CD14-positive monocyte (primary cell): ENCODE measurements at regions not wholly inside any gene's neighbourhood (a gene's known extent, or its start where the extent isn't known, plus 50 kb on each side); places are given as distances from the start of the nearest gene placed in this dataset.

Experiments
- DNase-seq, 3 donors: peaks; one replicate each; pipeline ENCODE4 v3.0.0-alpha.2; 2011 to 2022
- H2AFZ ChIP-seq: 2 replicates; pipeline ENCODE4 v1.6.0; 2012; ENCODE audit warnings: mild to moderate bottlenecking, low read depth, low read length, inconsistent platforms; ENCODE audit not compliant: insufficient read depth, poor library complexity, severe bottlenecking
- H3K27ac ChIP-seq, 2 donors: 1 replicate in 1 of 2; 2 replicates in 1 of 2; pipeline ENCODE4 v1.5.1; 2012 to 2013; ENCODE audit warnings: low read length in 2 of 2, control low read depth in 1 of 2, inconsistent platforms in 1 of 2, low read depth in 1 of 2, mild to moderate bottlenecking in 1 of 2
- H3K27me3 ChIP-seq, 2 donors: one replicate each; pipeline versions ENCODE4 v1.6.0 to v1.6.1; 2011 to 2013; ENCODE audit warnings: low read length in 2 of 2; ENCODE audit not compliant: control insufficient read depth in 2 of 2, insufficient read depth in 2 of 2
- H3K36me3 ChIP-seq, 2 donors: replicated peaks in 1 of 2; 1 replicate in 1 of 2; 2 replicates in 1 of 2; pipeline versions ENCODE4 v1.5.1 to v1.6.1; 2012 to 2013; ENCODE audit warnings: low read length in 2 of 2, control low read depth in 1 of 2, inconsistent platforms in 1 of 2, mild to moderate bottlenecking in 1 of 2; ENCODE audit not compliant: insufficient read depth in 2 of 2, control insufficient read depth in 1 of 2
- H3K4me1 ChIP-seq, 2 donors: 1 replicate in 1 of 2; 2 replicates in 1 of 2; pipeline versions ENCODE4 v1.5.1 to v1.6.1; 2012 to 2013; ENCODE audit warnings: low read length in 2 of 2, control low read depth in 1 of 2, inconsistent platforms in 1 of 2, mild to moderate bottlenecking in 1 of 2, moderate library complexity in 1 of 2; ENCODE audit not compliant: insufficient read depth in 2 of 2, control insufficient read depth in 1 of 2
- H3K4me2 ChIP-seq: replicated peaks from 2 replicates; pipeline ENCODE3; 2012; ENCODE audit warnings: low read length, moderate library complexity, mild to moderate bottlenecking; ENCODE audit not compliant: poor library complexity, severe bottlenecking; ENCODE audit errors: extremely low read depth
- H3K4me3 ChIP-seq, 3 experiments: fragments of 200-600 bp in 1 of 3; sonication (generic) in 1 of 3; replicated peaks in 1 of 3; 1 replicate in 2 of 3; 2 replicates in 1 of 3; pipeline ENCODE4 v1.5.1; 2011 to 2013; ENCODE audit warnings: low read length in 3 of 3, mild to moderate bottlenecking in 3 of 3, control low read depth in 2 of 3, low read depth in 2 of 3, inconsistent platforms in 1 of 3, moderate library complexity in 1 of 3
- H3K79me2 ChIP-seq: 2 replicates; pipeline ENCODE4 v1.6.0; 2012; ENCODE audit warnings: mild to moderate bottlenecking, control low read depth, inconsistent platforms, low read length, moderate library complexity; ENCODE audit not compliant: insufficient read depth
- H3K9ac ChIP-seq: 2 replicates; pipeline ENCODE4 v1.6.0; 2017; ENCODE audit warnings: low read length, mild to moderate bottlenecking; ENCODE audit not compliant: insufficient read depth, poor library complexity, severe bottlenecking
- H3K9me3 ChIP-seq, 2 donors: replicated peaks in 1 of 2; 1 replicate in 1 of 2; 2 replicates in 1 of 2; pipeline versions ENCODE4 v1.5.1 to v1.6.1; 2012 to 2013; ENCODE audit warnings: low read length in 2 of 2, control low read depth in 1 of 2; ENCODE audit not compliant: control insufficient read depth in 1 of 2, insufficient read depth in 1 of 2
- H4K20me1 ChIP-seq: 2 replicates; pipeline ENCODE4 v1.6.0; 2012; ENCODE audit warnings: mild to moderate bottlenecking, low read length, control low read depth, moderate library complexity; ENCODE audit not compliant: insufficient read depth
- H3K27ac Mint-ChIP-seq, 7 donors: one replicate each; pipeline ENCODE4 v1.8.0; 2020; ENCODE audit warnings: mild to moderate bottlenecking in 7 of 7, mixed read lengths in 7 of 7, moderate library complexity in 6 of 7, inconsistent platforms in 2 of 7
- H3K27me3 Mint-ChIP-seq, 3 donors: one replicate each; pipeline ENCODE4 v1.8.0; 2021 to 2022; ENCODE audit warnings: low read depth in 3 of 3, mild to moderate bottlenecking in 3 of 3, mixed read lengths in 3 of 3, moderate library complexity in 3 of 3, inconsistent platforms in 1 of 3
- H3K36me3 Mint-ChIP-seq, 2 donors: one replicate each; pipeline ENCODE4 v1.8.0; 2020; ENCODE audit warnings: mixed read lengths in 2 of 2, inconsistent platforms in 1 of 2, mild to moderate bottlenecking in 1 of 2
- H3K4me1 Mint-ChIP-seq: one replicate; pipeline ENCODE4 v1.8.0; 2020; ENCODE audit warnings: mild to moderate bottlenecking, mixed read lengths
- H3K4me3 Mint-ChIP-seq, 2 donors: one replicate each; pipeline ENCODE4 v1.8.0; 2020; ENCODE audit warnings: mild to moderate bottlenecking in 2 of 2, mixed read lengths in 2 of 2, moderate library complexity in 1 of 2
- H3K9me3 Mint-ChIP-seq, 7 donors: one replicate each; pipeline ENCODE4 v1.8.0; 2020 to 2022; ENCODE audit warnings: mixed read lengths in 7 of 7, mild to moderate bottlenecking in 6 of 7, moderate library complexity in 6 of 7, inconsistent platforms in 2 of 7
- CTCF ChIP-seq: fragments of 200-600 bp; IDR thresholded peaks from one replicate; pipeline ENCODE4 v1.8.0; 2022; ENCODE audit warnings: antibody characterized with exemption, mild to moderate bottlenecking
- WGBS: methylation state at CpG from one replicate; pipeline ENCODE4 v1.1.5; 2013; ENCODE audit warnings: missing lambda C conversion rate; ENCODE audit not compliant: insufficient coverage; 5-methylcytosine and 5-hydroxymethylcytosine counted together
- intact Hi-C, 2 donors: fragments of 100-400 bp; cut with micrococcal nuclease; formaldehyde crosslinking; loops; one replicate each; pipeline versions ENCODE4 v1.15.0 to v1.15.1; 2023

GRCh38 chr7:67502929-67503328, 506.3 kb downstream of the TYW1 start:
- no peak overlapping the region for H2AFZ ChIP-seq
- H3K27me3 ChIP-seq: no peaks in the 10 kb centered on the region
- peaks cover 0 to 4% of the 10 kb centered on the region in 2 donors for H3K9me3 ChIP-seq
- whole genome bisulfite sequencing: 90% methylated on average over 2 of the region's 3 CpGs
- no peak overlapping the region for H3K27ac ChIP-seq
- no peaks in the 10 kb centered on the region for H4K20me1 ChIP-seq
- Mint-ChIP-seq H3K27ac (no peak overlapping the region), H3K4me3 (no peak overlapping the region), H3K36me3 (no peaks in the 10 kb centered on the region), H3K27me3 (peaks cover 0 to 3% (median 0%) of the 10 kb centered on the region in 3 donors), H3K9me3 (peaks cover 2 to 25% (median 6%) of the 10 kb centered on the region in 7 donors), H3K4me1 (no peaks in the 10 kb centered on the region)
- no peak for DNase-seq
- H3K79me2 ChIP-seq: no peaks in the 10 kb centered on the region
- H3K4me3 ChIP-seq: no peak overlapping the region
- no peak for TF ChIP-seq CTCF
- H3K4me2 ChIP-seq: no peak overlapping the region
- H3K9ac ChIP-seq: no peak overlapping the region
- H3K4me1 ChIP-seq: no peaks in the 10 kb centered on the region
- H3K36me3 ChIP-seq: no peaks in the 10 kb centered on the region
- intact Hi-C loops: no loop called here

- Histone ChIP-seq H3K9ac (no peak overlapping the region), H3K4me3 (no peak overlapping the region), H2AFZ (no peak overlapping the region), H3K9me3 (no peaks in the 10 kb centered on the region), H3K79me2 (no peaks in the 10 kb centered on the region), H3K36me3 (no peaks in the 10 kb centered on the region), H3K27me3 (no peaks in the 10 kb centered on the region), H3K27ac (no peak overlapping the region), H4K20me1 (no peaks in the 10 kb centered on the region), H3K4me1 (no peaks in the 10 kb centered on the region), H3K4me2 (no peak overlapping the region)
- no peaks in the 10 kb centered on the region for H3K4me1 Mint-ChIP-seq
- intact Hi-C loops: no loop called here
- no peak overlapping the region for H3K4me3 Mint-ChIP-seq
- peaks cover 0 to 3% (median 0%) of the 10 kb centered on the region in 3 donors for H3K27me3 Mint-ChIP-seq
- no peak for DNase-seq
- H3K27ac Mint-ChIP-seq: no peak overlapping the region
- no peaks in the 10 kb centered on the region for H3K36me3 Mint-ChIP-seq
- H3K9me3 Mint-ChIP-seq: peaks cover 0 to 15% (median 6%) of the 10 kb centered on the region in 7 donors
- TF ChIP-seq CTCF: no peak
These were observed 508.8 kb downstream of the TYW1 start for GRCh38 chr7:67505449-67505848.
